H1 (cell line): ENCODE measurements at regions not wholly inside any gene's neighbourhood (a gene's known extent, or its start where the extent isn't known, plus 50 kb on each side); places are given as distances from the start of the nearest gene placed in this dataset.

Source experiments
- CEBPB ChIP-seq: IDR thresholded peaks from 2 replicates; pipeline ENCODE4 v1.6.1; 2012; ENCODE audit warnings: low read depth, low read length
- EP300 ChIP-seq, 2 experiments: IDR thresholded peaks; 1 replicate in 1 of 2; 2 replicates in 1 of 2; pipeline ENCODE4 v1.6.1; 2011 to 2012; ENCODE audit warnings: low read depth in 2 of 2, low read length in 2 of 2, mild to moderate bottlenecking in 2 of 2, borderline replicate concordance in 1 of 2, inconsistent platforms in 1 of 2, moderate library complexity in 1 of 2
- FOSL1 ChIP-seq: IDR thresholded peaks from 2 replicates; pipeline ENCODE4 v1.6.1; 2011; ENCODE audit warnings: mild to moderate bottlenecking, low read depth, low read length, moderate library complexity; ENCODE audit not compliant: insufficient read depth
- JUND ChIP-seq: IDR thresholded peaks from 2 replicates; pipeline ENCODE4 v1.6.1; 2011; ENCODE audit warnings: mild to moderate bottlenecking, improper control_type of control experiment, low read length
- KDM4A ChIP-seq: IDR thresholded peaks from one replicate; pipeline ENCODE4 v1.7.1; 2012; ENCODE audit warnings: low read depth, mild to moderate bottlenecking, moderate library complexity, low read length, inconsistent platforms; ENCODE audit not compliant: severe bottlenecking
- NANOG ChIP-seq: IDR thresholded peaks from 2 replicates; pipeline ENCODE4 v1.6.1; 2011; ENCODE audit warnings: low read length, low read depth, mild to moderate bottlenecking, inconsistent platforms; ENCODE audit not compliant: insufficient read depth, poor library complexity, severe bottlenecking
- POLR2AphosphoS5 ChIP-seq: IDR thresholded peaks from 2 replicates; pipeline ENCODE4 v1.6.1; 2011; ENCODE audit warnings: low read depth, low read length
- RFX5 ChIP-seq: IDR thresholded peaks from 2 replicates; pipeline ENCODE4 v1.6.1; 2011; ENCODE audit warnings: low read depth, low read length, improper control_type of control experiment, borderline replicate concordance
- SIN3A ChIP-seq, 2 experiments: IDR thresholded peaks in 1 of 2; conservative IDR thresholded peaks in 1 of 2; 2 replicates each; pipeline ENCODE4 v1.6.1; 2011 to 2012; ENCODE audit warnings: low read length in 2 of 2, improper control_type of control experiment in 1 of 2, low read depth in 1 of 2, mild to moderate bottlenecking in 1 of 2
- TCF12 ChIP-seq: IDR thresholded peaks from 2 replicates; pipeline ENCODE4 v1.6.1; 2011; ENCODE audit warnings: low read depth, mild to moderate bottlenecking, low read length
- USF2 ChIP-seq: IDR thresholded peaks from 2 replicates; pipeline ENCODE4 v1.6.1; 2011; ENCODE audit warnings: low read length, improper control_type of control experiment

- no peak for TF ChIP-seq CEBPB
- TF ChIP-seq JUND, result no peak
- TF ChIP-seq POLR2AphosphoS5, result no peak
- TF ChIP-seq SIN3A (conservative IDR thresholded peaks at IDR 0.05 in 1 of 2, IDR thresholded peaks at IDR 0.05 in 1 of 2; ENCODE audit: low read depth in 1 of 2, low read length in 2 of 2), result no peak
- TF ChIP-seq KDM4A, result no peak
- no peak for TF ChIP-seq NANOG
- TF ChIP-seq USF2, result no peak
- TF ChIP-seq EP300 (IDR thresholded peaks at IDR 0.05; ENCODE audit: borderline replicate concordance in 1 of 2, low read depth in 2 of 2, low read length in 2 of 2), result no peak
- TF ChIP-seq TCF12, result no peak
- no peak for TF ChIP-seq RFX5
- no peak for TF ChIP-seq FOSL1
Observed at GRCh38 chr16:80403894-80404293, 136.9 kb upstream of the DYNLRB2 start (continued).
